Endodermal cell (in vitro differentiated cells): ENCODE measurements at regions not wholly inside any gene's neighbourhood (a gene's known extent, or its start where the extent isn't known, plus 50 kb on each side); places are given as distances from the start of the nearest gene placed in this dataset.

Experiments used
- DNase-seq: peaks from one replicate; pipeline ENCODE4 v3.0.0-alpha.2; 2017
- H3K27ac ChIP-seq: 2 replicates; pipeline ENCODE4 v1.5.1; 2013; ENCODE audit warnings: mild to moderate bottlenecking, low read depth, low read length, moderate library complexity
- H3K27me3 ChIP-seq: 2 replicates; pipeline ENCODE4 v1.6.1; 2013; ENCODE audit warnings: mild to moderate bottlenecking, low read length, moderate library complexity; ENCODE audit not compliant: insufficient read depth, control insufficient read depth, poor library complexity, severe bottlenecking
- H3K36me3 ChIP-seq: 2 replicates; pipeline ENCODE4 v1.7.0; 2013; ENCODE audit warnings: mild to moderate bottlenecking, low read length, moderate library complexity; ENCODE audit not compliant: control insufficient read depth, insufficient read depth
- H3K4me1 ChIP-seq: one replicate; pipeline ENCODE4 v1.7.0; 2013; ENCODE audit warnings: low read length; ENCODE audit not compliant: control insufficient read depth, insufficient read depth
- H3K4me3 ChIP-seq: 2 replicates; pipeline ENCODE4 v1.5.1; 2013; ENCODE audit warnings: mild to moderate bottlenecking, low read length, moderate library complexity
- H3K9ac ChIP-seq: 2 replicates; pipeline ENCODE4 v1.6.1; 2013; ENCODE audit warnings: mild to moderate bottlenecking, low read length, moderate library complexity; ENCODE audit not compliant: poor library complexity, severe bottlenecking; ENCODE audit errors: extremely low read depth
- H3K9me3 ChIP-seq: 2 replicates; pipeline ENCODE4 v1.6.1; 2013; ENCODE audit warnings: mild to moderate bottlenecking, low read length, moderate library complexity; ENCODE audit not compliant: control insufficient read depth
- H3K27ac Mint-ChIP-seq: 2 replicates; pipeline ENCODE4 v1.8.0; 2020; ENCODE audit warnings: mixed read lengths
- H3K27me3 Mint-ChIP-seq: 2 replicates; pipeline ENCODE4 v1.8.0; 2021; ENCODE audit warnings: mild to moderate bottlenecking, mixed read lengths; ENCODE audit not compliant: insufficient read depth
- H3K36me3 Mint-ChIP-seq: 2 replicates; pipeline ENCODE4 v1.8.0; 2020; ENCODE audit warnings: low read depth, mixed read lengths
- H3K4me1 Mint-ChIP-seq: 2 replicates; pipeline ENCODE4 v1.8.0; 2020; ENCODE audit warnings: mixed read lengths
- H3K4me3 Mint-ChIP-seq: 2 replicates; pipeline ENCODE4 v1.8.0; 2020; ENCODE audit warnings: mild to moderate bottlenecking, moderate library complexity, mixed read lengths
- H3K9me3 Mint-ChIP-seq: 2 replicates; pipeline ENCODE4 v1.8.0; 2020; ENCODE audit warnings: mild to moderate bottlenecking, mixed read lengths
- WGBS, 2 experiments: methylation state at CpG; one replicate each; pipeline versions ENCODE4 v1.1.5 to v1.1.7; 2013; ENCODE audit warnings: missing lambda C conversion rate in 2 of 2, mixed read lengths in 1 of 2; ENCODE audit not compliant: insufficient coverage in 1 of 2, insufficient read length in 1 of 2; 5-methylcytosine and 5-hydroxymethylcytosine counted together
- TF ChIP-seq, protein P1 (sequence below): fragments of 200-600 bp; sonication (generic); conservative IDR thresholded peaks from 2 replicates; pipeline ENCODE4 v1.5.0; 2021; ENCODE audit warnings: antibody characterized with exemption, mild to moderate bottlenecking

- no peaks in the 10 kb centered on the region for H3K4me1 Mint-ChIP-seq
- H3K9me3 Mint-ChIP-seq: no peaks in the 10 kb centered on the region
- H3K4me3 Mint-ChIP-seq: no peak overlapping the region
- no peak overlapping the region for H3K27ac ChIP-seq
- 67 to 84% methylated on average over 1 of the region's 1 CpG for WGBS, 2 experiments
- H3K36me3 Mint-ChIP-seq: no peaks in the 10 kb centered on the region
- TF ChIP-seq, protein P1, sequence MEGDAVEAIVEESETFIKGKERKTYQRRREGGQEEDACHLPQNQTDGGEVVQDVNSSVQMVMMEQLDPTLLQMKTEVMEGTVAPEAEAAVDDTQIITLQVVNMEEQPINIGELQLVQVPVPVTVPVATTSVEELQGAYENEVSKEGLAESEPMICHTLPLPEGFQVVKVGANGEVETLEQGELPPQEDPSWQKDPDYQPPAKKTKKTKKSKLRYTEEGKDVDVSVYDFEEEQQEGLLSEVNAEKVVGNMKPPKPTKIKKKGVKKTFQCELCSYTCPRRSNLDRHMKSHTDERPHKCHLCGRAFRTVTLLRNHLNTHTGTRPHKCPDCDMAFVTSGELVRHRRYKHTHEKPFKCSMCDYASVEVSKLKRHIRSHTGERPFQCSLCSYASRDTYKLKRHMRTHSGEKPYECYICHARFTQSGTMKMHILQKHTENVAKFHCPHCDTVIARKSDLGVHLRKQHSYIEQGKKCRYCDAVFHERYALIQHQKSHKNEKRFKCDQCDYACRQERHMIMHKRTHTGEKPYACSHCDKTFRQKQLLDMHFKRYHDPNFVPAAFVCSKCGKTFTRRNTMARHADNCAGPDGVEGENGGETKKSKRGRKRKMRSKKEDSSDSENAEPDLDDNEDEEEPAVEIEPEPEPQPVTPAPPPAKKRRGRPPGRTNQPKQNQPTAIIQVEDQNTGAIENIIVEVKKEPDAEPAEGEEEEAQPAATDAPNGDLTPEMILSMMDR: no peak
- H3K9ac ChIP-seq: no peak overlapping the region
- peaks cover 1% of the 10 kb centered on the region for H3K27me3 Mint-ChIP-seq
- DNase-seq: no peak
- H3K4me1 ChIP-seq: no peaks in the 10 kb centered on the region
- H3K9me3 ChIP-seq: no peaks in the 10 kb centered on the region
- no peak overlapping the region for H3K27ac Mint-ChIP-seq
- H3K36me3 ChIP-seq: no peaks in the 10 kb centered on the region
- H3K4me3 ChIP-seq: no peak overlapping the region
- no peaks in the 10 kb centered on the region for H3K27me3 ChIP-seq
Observed at GRCh38 chr2:5285061-5285460, 407.1 kb upstream of the SOX11 start.

GRCh38 chr2:5285872-5286769 is 406.1 kb upstream of the SOX11 start:
- Histone ChIP-seq H3K27me3 (no peaks in the 10 kb centered on the region), H3K9me3 (no peaks in the 10 kb centered on the region), H3K4me1 (no peaks in the 10 kb centered on the region), H3K36me3 (no peaks in the 10 kb centered on the region), H3K4me3 (no peak overlapping the region), H3K27ac (no peak overlapping the region), H3K9ac (no peak overlapping the region)
- DNase-seq: no peak
- H3K9me3 Mint-ChIP-seq: no peaks in the 10 kb centered on the region
- H3K4me3 Mint-ChIP-seq: no peak overlapping the region
- WGBS, 2 experiments: 87 to 90% methylated on average over 6 to 8 of the region's 8 CpGs
- H3K36me3 Mint-ChIP-seq: no peaks in the 10 kb centered on the region
- no peak overlapping the region for H3K27ac Mint-ChIP-seq
- TF ChIP-seq, protein P1: no peak
- peaks cover 7% of the 10 kb centered on the region for H3K4me1 Mint-ChIP-seq
- H3K27me3 Mint-ChIP-seq: peaks cover 1% of the 10 kb centered on the region

DNA sequence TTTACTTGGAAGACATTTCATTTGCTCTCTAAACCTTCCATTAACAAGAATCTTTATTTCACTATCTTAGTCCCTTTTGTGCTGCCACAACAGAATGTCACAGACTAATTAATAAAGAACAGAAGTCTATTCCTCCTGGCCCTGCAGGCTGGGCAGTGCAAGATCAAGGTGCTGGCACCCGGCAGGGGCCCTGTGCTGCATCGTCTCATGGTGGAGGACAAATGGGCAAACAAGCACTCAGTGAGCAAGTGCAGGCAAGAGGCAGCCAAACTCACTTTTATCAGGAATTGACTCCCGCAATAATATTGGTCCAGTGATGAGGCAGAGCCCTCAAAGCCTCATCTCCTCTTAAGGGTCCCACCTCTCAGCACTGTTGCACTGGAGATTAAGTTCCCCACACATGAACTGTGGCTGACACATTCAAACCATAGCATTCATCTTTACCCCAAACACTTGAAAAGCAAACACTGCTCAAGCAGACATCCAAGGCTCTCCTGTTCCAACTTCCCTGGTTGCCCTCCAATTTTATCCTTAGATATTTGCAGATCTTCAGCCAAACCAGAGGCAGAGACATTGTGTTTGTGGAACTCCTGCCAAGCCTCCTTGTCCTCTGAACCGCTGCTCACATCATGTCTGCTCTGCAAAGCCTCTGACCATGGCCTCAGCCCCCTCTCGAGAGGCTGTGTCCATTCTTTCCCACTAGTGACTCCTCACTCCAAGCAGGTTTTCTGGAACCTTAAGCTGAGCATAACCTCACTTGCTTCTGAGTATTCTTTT is 404.4 kb upstream of the SOX11 start:
- no peak overlapping the region for H3K4me3 Mint-ChIP-seq
- H3K27ac ChIP-seq: no peak overlapping the region
- no peaks in the 10 kb centered on the region for H3K36me3 Mint-ChIP-seq
- H3K27ac Mint-ChIP-seq: no peak overlapping the region
- TF ChIP-seq, protein P1: no peak
- no peak for DNase-seq
- peaks cover 1% of the 10 kb centered on the region for H3K27me3 Mint-ChIP-seq
- no peaks in the 10 kb centered on the region for H3K4me1 ChIP-seq
- no peak overlapping the region for H3K4me3 ChIP-seq
- H3K9ac ChIP-seq: no peak overlapping the region
- H3K4me1 Mint-ChIP-seq: peaks cover 12% of the 10 kb centered on the region
- no peaks in the 10 kb centered on the region for H3K9me3 ChIP-seq
- H3K36me3 ChIP-seq: no peaks in the 10 kb centered on the region
- WGBS, 2 experiments: 81 to 89% methylated on average over 3 to 5 of the region's 5 CpGs
- no peaks in the 10 kb centered on the region for H3K27me3 ChIP-seq
- no peaks in the 10 kb centered on the region for H3K9me3 Mint-ChIP-seq
